IMR-90 (cell line): ENCODE measurements at regions not wholly inside any gene's neighbourhood (a gene's known extent, or its start where the extent isn't known, plus 50 kb on each side); places are given as distances from the start of the nearest gene placed in this dataset.

Experiments used
- ATAC-seq: fragments of 200-7000 bp; cut with Tn5 transposase; 2 replicates; pipeline ENCODE4 v1.9.1; 2020; ENCODE audit warnings: low read depth, mild to moderate bottlenecking, moderate library complexity
- BruUV-seq: library from RNA; stranded (reverse); fragments of 400-500 nt; replicated peaks from 2 replicates; lab custom pipeline; 2021; lab: Mats Ljungman, UMichigan
- CTCF ChIA-PET: fragments of 300-600 bp; formaldehyde crosslinking; extraction: SDS; loops from one replicate; lab custom pipeline; 2021; ENCODE audit warnings: antibody characterized with exemption; lab: Yijun Ruan, JAX
- POLR2A ChIA-PET: fragments of 300-600 bp; sonication (Branson Sonifier 250); formaldehyde crosslinking; loops from one replicate; lab custom pipeline; 2022; ENCODE audit warnings: antibody characterized with exemption; ENCODE audit not compliant: unreplicated experiment; lab: Charles Lee
- DNase-seq: peaks from one replicate; pipeline ENCODE4 v3.0.0; 2013
- H2AFZ ChIP-seq: replicated peaks from 2 replicates; pipeline ENCODE3; 2013; ENCODE audit warnings: low read length, mild to moderate bottlenecking; ENCODE audit not compliant: poor library complexity
- H2AK5ac ChIP-seq: 2 replicates; pipeline ENCODE4 v1.6.1; 2013; ENCODE audit warnings: low read depth, low read length, inconsistent platforms
- H2AK9ac ChIP-seq: replicated peaks from 2 replicates; pipeline ENCODE3; 2013; ENCODE audit warnings: mild to moderate bottlenecking, low read depth, low read length, moderate library complexity; ENCODE audit not compliant: poor library complexity
- H2BK120ac ChIP-seq: 2 replicates; pipeline ENCODE4 v1.6.1; 2013; ENCODE audit warnings: low read depth, low read length, inconsistent platforms
- H2BK15ac ChIP-seq: 3 replicates; pipeline ENCODE4 v1.6.1; 2013; ENCODE audit warnings: low read depth, low read length, inconsistent platforms
- H2BK20ac ChIP-seq: 2 replicates; pipeline ENCODE4 v1.6.1; 2013; ENCODE audit warnings: low read depth, mild to moderate bottlenecking, inconsistent platforms, low read length, moderate library complexity
- H2BK5ac ChIP-seq: 2 replicates; pipeline ENCODE4 v1.6.1; 2013; ENCODE audit warnings: mild to moderate bottlenecking, low read depth, low read length, inconsistent platforms; ENCODE audit not compliant: poor library complexity, severe bottlenecking
- H3K14ac ChIP-seq: replicated peaks from 2 replicates; pipeline ENCODE4 v1.6.1; 2013; ENCODE audit warnings: low read depth, low read length, inconsistent platforms
- H3K18ac ChIP-seq: 2 replicates; pipeline ENCODE4 v1.6.1; 2013; ENCODE audit warnings: low read depth, low read length, control low read depth
- H3K23ac ChIP-seq: 2 replicates; pipeline ENCODE4 v1.6.1; 2013; ENCODE audit warnings: low read depth, low read length, inconsistent platforms
- H3K27ac ChIP-seq: 2 replicates; pipeline ENCODE4 v1.5.1; 2013; ENCODE audit warnings: mild to moderate bottlenecking, control low read depth, low read length; ENCODE audit not compliant: insufficient read depth
- H3K27me3 ChIP-seq: 2 replicates; pipeline ENCODE4 v1.6.1; 2013; ENCODE audit warnings: low read length; ENCODE audit not compliant: control insufficient read depth, insufficient read depth
- H3K36me3 ChIP-seq: 2 replicates; pipeline ENCODE4 v1.6.1; 2013; ENCODE audit warnings: low read length, mixed read lengths; ENCODE audit not compliant: control insufficient read depth, insufficient read depth
- H3K4ac ChIP-seq: 2 replicates; pipeline ENCODE4 v1.6.1; 2013; ENCODE audit warnings: low read depth, low read length, inconsistent platforms
- H3K4me1 ChIP-seq: 2 replicates; pipeline ENCODE4 v1.6.1; 2013; ENCODE audit warnings: low read length, mixed read lengths; ENCODE audit not compliant: control insufficient read depth, insufficient read depth
- H3K4me2 ChIP-seq: 2 replicates; pipeline ENCODE4 v1.6.1; 2013; ENCODE audit warnings: low read depth, mild to moderate bottlenecking, control low read depth, low read length, moderate library complexity
- H3K4me3 ChIP-seq: 2 replicates; pipeline ENCODE4 v1.5.1; 2013; ENCODE audit warnings: low read depth, mild to moderate bottlenecking, control low read depth, low read length, moderate library complexity; ENCODE audit not compliant: insufficient read depth
- H3K56ac ChIP-seq: 2 replicates; pipeline ENCODE4 v1.6.1; 2013; ENCODE audit warnings: low read length, inconsistent platforms; ENCODE audit not compliant: insufficient read depth; ENCODE audit errors: extremely low read depth
- H3K79me1 ChIP-seq, 2 experiments: 2 replicates each; pipeline ENCODE4 v1.6.1; 2013; ENCODE audit warnings: low read length in 2 of 2, inconsistent platforms in 1 of 2, low read depth in 1 of 2
- H3K9ac ChIP-seq: 2 replicates; pipeline ENCODE4 v1.6.1; 2013; ENCODE audit warnings: low read depth, low read length, control low read depth
- H3K9me1 ChIP-seq: 2 replicates; pipeline ENCODE4 v1.6.1; 2013; ENCODE audit warnings: low read length, inconsistent platforms; ENCODE audit not compliant: insufficient read depth
- H3K9me3 ChIP-seq: 2 replicates; pipeline ENCODE4 v1.6.1; 2013; ENCODE audit warnings: low read length; ENCODE audit not compliant: control insufficient read depth, insufficient read depth
- H4K20me1 ChIP-seq: 2 replicates; pipeline ENCODE4 v1.6.1; 2013; ENCODE audit warnings: low read length, inconsistent platforms; ENCODE audit not compliant: insufficient read depth
- H4K5ac ChIP-seq: 2 replicates; pipeline ENCODE4 v1.6.1; 2013; ENCODE audit warnings: mild to moderate bottlenecking, low read depth, low read length, control low read depth
- H4K8ac ChIP-seq, 2 experiments: 2 replicates each; pipeline ENCODE4 v1.6.1; 2013; ENCODE audit warnings: low read depth in 2 of 2, low read length in 2 of 2, control low read depth in 1 of 2, inconsistent platforms in 1 of 2
- H4K91ac ChIP-seq: 2 replicates; pipeline ENCODE4 v1.6.1; 2013; ENCODE audit warnings: low read depth, low read length, inconsistent platforms; ENCODE audit not compliant: insufficient read depth
- CEBPB ChIP-seq: IDR thresholded peaks from 2 replicates; pipeline ENCODE4 v1.6.1; 2012; ENCODE audit warnings: low read depth, low read length, improper control_type of control experiment
- CTCF ChIP-seq: conservative IDR thresholded peaks from 2 replicates; pipeline ENCODE4 v1.5.1; 2012; ENCODE audit warnings: mild to moderate bottlenecking, low read depth, low read length, improper control_type of control experiment
- ELK1 ChIP-seq: fragments of 150-350 bp; IDR thresholded peaks from 2 replicates; pipeline ENCODE4 v1.6.1; 2016; ENCODE audit warnings: low read depth, mild to moderate bottlenecking, low read length, moderate library complexity, borderline replicate concordance
- MAZ ChIP-seq: IDR thresholded peaks from 2 replicates; pipeline ENCODE4 v1.6.1; 2012; ENCODE audit warnings: low read depth, mild to moderate bottlenecking, low read length, improper control_type of control experiment, moderate library complexity, borderline replicate concordance
- POLR2A ChIP-seq: IDR thresholded peaks from 2 replicates; pipeline ENCODE4 v1.6.1; 2012; ENCODE audit warnings: mild to moderate bottlenecking, low read depth, low read length
- RFX5 ChIP-seq: IDR thresholded peaks from 2 replicates; pipeline ENCODE4 v1.8.0; 2012; ENCODE audit warnings: low read depth, mild to moderate bottlenecking, low read length, moderate library complexity
- WGBS, 2 experiments: methylation state at CpG; one replicate each; pipeline versions ENCODE4 v1.1.5 to v1.1.7; 2013; ENCODE audit warnings: missing lambda C conversion rate in 2 of 2; ENCODE audit not compliant: insufficient read length in 1 of 2; ENCODE audit errors: extremely low coverage in 2 of 2; 5-methylcytosine and 5-hydroxymethylcytosine counted together
- dilution Hi-C: fragments of 300-500 bp; cut with HindIII; formaldehyde crosslinking; loops from one replicate; pipeline ENCODE4 v1.14.3; 2018; ENCODE audit warnings: low sequenced_read_pairs; ENCODE audit not compliant: unreplicated experiment
- in situ Hi-C: fragments of 300-500 bp; cut with MboI; formaldehyde crosslinking; loops from 3 replicates; pipeline ENCODE4 v1.14.3; 2019; ENCODE audit warnings: low sequenced_read_pairs, inconsistent platforms, mixed read lengths
- intact Hi-C: fragments of 100-400 bp; cut with micrococcal nuclease; formaldehyde crosslinking; loops from 2 replicates; pipeline ENCODE4 v1.10.0; 2022

- DNase-seq = no peak
- no peak overlapping the region for H4K8ac ChIP-seq
- H3K27ac ChIP-seq = no peak overlapping the region
- H2BK120ac ChIP-seq = no peak overlapping the region
- H3K18ac ChIP-seq = no peak overlapping the region
- no peaks in the 10 kb centered on the region for H3K36me3 ChIP-seq
- intact Hi-C loops = no loop called here
- CTCF ChIA-PET = no interaction called here
- H4K91ac ChIP-seq = no peak overlapping the region
- in situ Hi-C loops = no loop called here
- no TSS peak for BruUV-seq
- H3K9me3 ChIP-seq = no peaks in the 10 kb centered on the region
- H2AK5ac ChIP-seq = no peak overlapping the region
- H2BK15ac ChIP-seq = no peak overlapping the region
- TF ChIP-seq MAZ (no peak), RFX5 (no peak), POLR2A (no peak), CEBPB (no peak), CTCF (no peak), ELK1 (no peak)
- WGBS, 2 experiments = no CpG with 5 or more reads among the region's 7 CpGs
- dilution Hi-C loops = no loop called here
- H3K4ac ChIP-seq = no peak overlapping the region
- H3K4me2 ChIP-seq = peak overlapping the region; percentile 64; the same call in 1 of the 2 replicates
- H3K23ac ChIP-seq = no peak overlapping the region
- no peak overlapping the region for H2BK20ac ChIP-seq
- H3K14ac ChIP-seq = no peak overlapping the region
- H3K9ac ChIP-seq = no peak overlapping the region
- no peaks in the 10 kb centered on the region for H3K4me1 ChIP-seq
- POLR2A ChIA-PET = no interaction called here
- H3K56ac ChIP-seq = no peak overlapping the region
- H4K5ac ChIP-seq = no peak overlapping the region
- H3K79me1 ChIP-seq = no peaks in the 10 kb centered on the region
- H2AK9ac ChIP-seq = no peak overlapping the region
- no peak overlapping the region for H2AFZ ChIP-seq
- H3K27me3 ChIP-seq = no peaks in the 10 kb centered on the region
- no peaks in the 10 kb centered on the region for H4K20me1 ChIP-seq
- ATAC-seq = no peak
- no peak overlapping the region for H2BK5ac ChIP-seq
- no peaks in the 10 kb centered on the region for H3K9me1 ChIP-seq
- H3K4me3 ChIP-seq = no peak overlapping the region; the same call in 1 of the 2 replicates
Measured at GRCh38 chr3:78183906-78184599, 1144.2 kb downstream of the ROBO2 start.
